Occipital lobe (tissue), 1 donor: ENCODE measurements at regions not wholly inside any gene's neighbourhood (a gene's known extent, or its start where the extent isn't known, plus 50 kb on each side); places are given as distances from the start of the nearest gene placed in this dataset.

Experiments used
- DNase-seq: peaks from one replicate; lab custom pipeline; 2025; lab: John Stamatoyannopoulos, UW

- no peak for DNase-seq
Observed at GRCh38 chr22:48975886-48976285, 851.8 kb downstream of the BRD1 start.

GRCh38 chr22:48975316-48975741 lies 852.3 kb downstream of the BRD1 start:
- no peak for DNase-seq

GRCh38 chr22:48974443-48975315 lies 853.0 kb downstream of the BRD1 start:
- DNase-seq = no peak

- DNase-seq = no peak
Observed at GRCh38 chr22:48973694-48974041, 854.0 kb downstream of the BRD1 start.

- no peak for DNase-seq
Observed at GRCh38 chr22:48972979-48973693, 854.5 kb downstream of the BRD1 start.

- DNase-seq = no peak
Observed at GRCh38 chr22:48968201-48968959, 859.3 kb downstream of the BRD1 start.

GRCh38 chr22:48963405-48963804 lies 864.3 kb downstream of the BRD1 start:
- DNase-seq = no peak

- DNase-seq = no peak
Observed at GRCh38 chr22:48961705-48962104, 866.0 kb downstream of the BRD1 start.

- DNase-seq = no peak
Observed at GRCh38 chr22:48960980-48961660, 866.6 kb downstream of the BRD1 start.

GRCh38 chr22:48960576-48960975 lies 867.1 kb downstream of the BRD1 start:
- DNase-seq = no peak

GRCh38 chr22:48959496-48959895 lies 868.2 kb downstream of the BRD1 start:
- DNase-seq = no peak

- DNase-seq = no peak
Observed at GRCh38 chr22:48957987-48958321, 869.7 kb downstream of the BRD1 start.

- DNase-seq = no peak
Observed at GRCh38 chr22:48957311-48957986, 870.2 kb downstream of the BRD1 start.

- no peak for DNase-seq
Observed at GRCh38 chr22:48955351-48956311, 872.0 kb downstream of the BRD1 start.

- DNase-seq = no peak
Observed at GRCh38 chr22:48954781-48955311, 872.8 kb downstream of the BRD1 start.

- no peak for DNase-seq
Observed at GRCh38 chr22:48953830-48954229, 873.8 kb downstream of the BRD1 start.

GRCh38 chr22:48953103-48953720 lies 874.5 kb downstream of the BRD1 start:
- no peak for DNase-seq

GRCh38 chr22:48952256-48953102 lies 875.2 kb downstream of the BRD1 start:
- DNase-seq = no peak
